SW480 (cell line): ENCODE measurements at regions not wholly inside any gene's neighbourhood (a gene's known extent, or its start where the extent isn't known, plus 50 kb on each side); places are given as distances from the start of the nearest gene placed in this dataset.
"Not testable (repeated sequence)": the region's sequence is repeated elsewhere in the genome, so short reads cannot be mapped to it uniquely, and the experiment has no call there.

Experiments
- DNase-seq: peaks from one replicate; pipeline ENCODE4 v3.0.0-alpha.2; 2016; ENCODE audit warnings: low spot score

- DNase-seq: not testable (repeated sequence)
Observed at GRCh38 chr5:28928327-28928790, 1890.0 kb upstream of the CDH9 start.

GRCh38 chr5:28927559-28928326, 1889.4 kb upstream of the CDH9 start:
- DNase-seq: no peak

GRCh38 chr5:28926422-28926821, 1888.0 kb upstream of the CDH9 start:
- DNase-seq: no peak

GRCh38 chr5:28917631-28918030, 1879.2 kb upstream of the CDH9 start:
- DNase-seq: no peak

GRCh38 chr5:28914297-28914696, 1875.9 kb upstream of the CDH9 start:
- DNase-seq: no peak

- peak; percentile 5 for DNase-seq
Observed at GRCh38 chr5:28903643-28904042, 1865.3 kb upstream of the CDH9 start.

- no peak for DNase-seq
Observed at GRCh38 chr5:28896949-28897348, 1858.6 kb upstream of the CDH9 start.

- no peak for DNase-seq
Observed at GRCh38 chr5:28880936-28881335, 1842.5 kb upstream of the CDH9 start.

GRCh38 chr5:28877050-28877449, 1838.7 kb upstream of the CDH9 start:
- no peak for DNase-seq

GRCh38 chr5:28864006-28864405, 1825.6 kb upstream of the CDH9 start:
- DNase-seq: no peak

- DNase-seq: no peak
Observed at GRCh38 chr5:28862860-28863196, 1824.4 kb upstream of the CDH9 start.

GRCh38 chr5:28862137-28862859, 1823.9 kb upstream of the CDH9 start:
- DNase-seq: no peak

GRCh38 chr5:28855626-28856025, 1817.2 kb upstream of the CDH9 start:
- no peak for DNase-seq

- no peak for DNase-seq
Observed at GRCh38 chr5:28850320-28850921, 1812.0 kb upstream of the CDH9 start.

- DNase-seq: no peak
Observed at GRCh38 chr5:28831042-28831441, 1792.7 kb upstream of the CDH9 start.

GRCh38 chr5:28823231-28823630, 1784.8 kb upstream of the CDH9 start:
- DNase-seq: no peak

- DNase-seq: no peak
Observed at GRCh38 chr5:28822071-28822470, 1783.7 kb upstream of the CDH9 start.

- DNase-seq: no peak
Observed at GRCh38 chr5:28810751-28811136, 1772.4 kb upstream of the CDH9 start.

- no peak for DNase-seq
Observed at GRCh38 chr5:28809811-28810750, 1771.7 kb upstream of the CDH9 start.

GRCh38 chr5:28808967-28809810, 1770.8 kb upstream of the CDH9 start:
- no peak for DNase-seq

GRCh38 chr5:28807195-28807729, 1768.9 kb upstream of the CDH9 start:
- DNase-seq: peak; percentile 0
